ENCODE measurements at regions not wholly inside any gene's neighbourhood (a gene's known extent, or its start where the extent isn't known, plus 50 kb on each side); places are given as distances from the start of the nearest gene placed in this dataset.

DNA sequence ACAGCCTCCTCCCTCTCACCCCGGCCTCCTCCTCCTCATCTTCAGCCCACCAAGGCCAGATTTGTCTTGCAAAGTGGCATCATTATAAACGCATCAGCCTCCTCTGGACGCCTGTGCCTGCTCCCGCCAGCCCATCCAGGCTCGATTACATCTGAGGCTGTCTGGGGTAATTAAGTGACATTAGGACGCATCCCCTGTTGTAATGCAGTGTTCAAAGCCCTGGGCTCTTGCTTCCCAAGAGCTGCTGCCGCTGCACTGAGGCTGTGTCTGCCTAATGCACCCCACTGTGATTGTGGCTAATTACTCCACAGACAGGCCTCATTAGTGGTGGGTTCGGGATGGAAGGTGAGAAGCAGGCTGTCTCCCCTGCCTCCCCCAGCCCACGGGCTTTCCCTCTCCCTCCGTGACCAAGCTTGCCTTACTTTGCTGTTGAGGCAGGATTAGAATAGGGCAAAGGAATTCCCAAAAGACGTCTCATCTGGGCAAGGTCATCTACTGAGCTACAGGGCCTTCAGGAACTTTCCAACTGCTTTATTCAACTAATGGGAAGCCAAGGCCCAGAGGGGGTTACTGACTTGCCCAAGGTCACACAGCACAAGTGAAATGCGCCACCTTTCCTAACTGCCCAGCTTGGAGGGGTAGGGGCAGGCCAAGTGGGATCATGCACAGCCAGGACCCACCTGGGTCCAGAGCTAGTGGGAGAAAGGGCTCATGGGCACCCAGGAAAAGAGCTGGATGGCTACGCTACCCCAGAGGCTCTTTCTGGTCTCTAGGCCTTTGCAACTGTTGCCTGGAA is 66.2 kb upstream of the PCBD1 start:
- Histone ChIP-seq H3K27ac (ENCODE audit: low read length) (no peak overlapping the region), H3K4me1 (ENCODE audit: control insufficient read depth, insufficient read depth, low read length) (peaks cover 7% of the 10 kb centered on the region), H3K27me3 (ENCODE audit: control insufficient read depth, insufficient read depth, low read length) (peaks cover 24% of the 10 kb centered on the region), H3K4me3 (ENCODE audit: low read length) (no peak overlapping the region), H3K36me3 (ENCODE audit: control insufficient read depth, insufficient read depth, low read length) (no peaks in the 10 kb centered on the region), H3K9me3 (replicated peaks; ENCODE audit: control insufficient read depth, low read depth, low read length) (no peaks in the 10 kb centered on the region)
- WGBS (ENCODE audit: insufficient coverage): 71% methylated on average over 9 of the region's 13 CpGs
- no peak for DNase-seq

DNA sequence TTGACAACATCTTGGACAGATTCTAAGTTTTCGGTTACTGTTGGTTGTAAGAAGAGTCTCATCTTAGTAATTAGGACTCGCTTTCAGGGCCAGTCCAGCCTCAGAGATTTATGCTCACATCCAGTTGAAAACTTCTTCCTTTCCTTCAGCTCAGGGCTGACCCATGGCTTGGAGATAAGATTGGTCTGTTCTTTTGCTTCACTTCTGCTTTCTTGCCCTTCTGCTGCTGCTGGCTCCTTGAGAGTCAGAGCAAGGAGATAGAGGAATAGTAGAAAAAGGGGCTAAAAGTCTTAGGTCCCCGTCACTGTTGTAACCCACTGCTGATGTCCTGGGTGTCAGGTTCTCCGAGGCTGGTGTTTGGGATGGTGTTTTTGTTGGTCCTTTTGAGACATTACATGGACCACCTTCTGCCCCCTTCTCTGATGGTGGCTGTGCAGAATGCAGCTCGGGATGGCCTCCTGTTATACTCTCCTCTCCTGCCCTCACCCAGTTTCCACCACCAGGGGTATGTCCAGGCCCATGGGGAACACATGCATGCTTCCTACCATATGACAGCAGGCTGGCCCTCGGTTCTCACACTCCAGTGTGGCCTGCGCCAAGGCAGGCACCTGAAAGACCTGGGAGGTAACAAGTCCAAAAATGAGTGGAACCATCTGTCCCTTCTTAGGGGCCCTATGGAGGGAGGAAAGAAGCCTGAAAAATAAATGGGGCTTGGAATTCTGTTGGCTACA is 67.8 kb upstream of the PCBD1 start:
- DNase-seq: no peak
- Histone ChIP-seq H3K27ac (ENCODE audit: low read length) (no peak overlapping the region), H3K9me3 (replicated peaks; ENCODE audit: control insufficient read depth, low read depth, low read length) (no peaks in the 10 kb centered on the region), H3K36me3 (ENCODE audit: control insufficient read depth, insufficient read depth, low read length) (no peaks in the 10 kb centered on the region), H3K27me3 (ENCODE audit: control insufficient read depth, insufficient read depth, low read length) (peaks cover 24% of the 10 kb centered on the region), H3K4me3 (ENCODE audit: low read length) (no peak overlapping the region), H3K4me1 (ENCODE audit: control insufficient read depth, insufficient read depth, low read length) (peaks cover 7% of the 10 kb centered on the region)
- 80% methylated on average over 3 of the region's 7 CpGs for WGBS (ENCODE audit: insufficient coverage)

- Histone ChIP-seq H3K27me3 (ENCODE audit: control insufficient read depth, insufficient read depth, low read length) (peaks cover 21% of the 10 kb centered on the region), H3K9me3 (replicated peaks; ENCODE audit: control insufficient read depth, low read depth, low read length) (no peaks in the 10 kb centered on the region), H3K4me1 (ENCODE audit: control insufficient read depth, insufficient read depth, low read length) (no peaks in the 10 kb centered on the region), H3K36me3 (ENCODE audit: control insufficient read depth, insufficient read depth, low read length) (no peaks in the 10 kb centered on the region), H3K27ac (ENCODE audit: low read length) (no peak overlapping the region), H3K4me3 (ENCODE audit: low read length) (no peak overlapping the region)
- no peak for DNase-seq
- WGBS (ENCODE audit: insufficient coverage): no CpG with 5 or more reads among the region's 3 CpGs
Measured at GRCh38 chr10:70958396-70958795, 70.0 kb upstream of the PCBD1 start.

GRCh38 chr10:70960316-70960715 is 72.0 kb upstream of the PCBD1 start:
- DNase-seq: no peak
- Histone ChIP-seq H3K27me3 (ENCODE audit: control insufficient read depth, insufficient read depth, low read length) (peaks cover 18% of the 10 kb centered on the region), H3K4me1 (ENCODE audit: control insufficient read depth, insufficient read depth, low read length) (no peaks in the 10 kb centered on the region), H3K36me3 (ENCODE audit: control insufficient read depth, insufficient read depth, low read length) (no peaks in the 10 kb centered on the region), H3K9me3 (replicated peaks; ENCODE audit: control insufficient read depth, low read depth, low read length) (no peaks in the 10 kb centered on the region), H3K4me3 (ENCODE audit: low read length) (no peak overlapping the region), H3K27ac (ENCODE audit: low read length) (no peak overlapping the region)
- 96% methylated on average over 2 of the region's 2 CpGs for WGBS (ENCODE audit: insufficient coverage)

GRCh38 chr10:70960783-70961570 is 72.6 kb upstream of the PCBD1 start:
- H3K9me3 ChIP-seq (replicated peaks; ENCODE audit: control insufficient read depth, low read depth, low read length): no peaks in the 10 kb centered on the region
- H3K4me3 ChIP-seq (ENCODE audit: low read length): no peak overlapping the region
- DNase-seq: no peak
- H3K36me3 ChIP-seq (ENCODE audit: control insufficient read depth, insufficient read depth, low read length): no peaks in the 10 kb centered on the region
- WGBS (ENCODE audit: insufficient coverage): 70% methylated on average over 3 of the region's 9 CpGs
- peaks cover 22% of the 10 kb centered on the region for H3K27me3 ChIP-seq (ENCODE audit: control insufficient read depth, insufficient read depth, low read length)
- H3K4me1 ChIP-seq (ENCODE audit: control insufficient read depth, insufficient read depth, low read length): no peaks in the 10 kb centered on the region
- no peak overlapping the region for H3K27ac ChIP-seq (ENCODE audit: low read length)

- WGBS (ENCODE audit: insufficient coverage): no CpG with 5 or more reads among the region's 4 CpGs
- Histone ChIP-seq H3K4me1 (ENCODE audit: control insufficient read depth, insufficient read depth, low read length) (peaks cover 4% of the 10 kb centered on the region), H3K36me3 (ENCODE audit: control insufficient read depth, insufficient read depth, low read length) (no peaks in the 10 kb centered on the region), H3K4me3 (ENCODE audit: low read length) (no peak overlapping the region), H3K9me3 (replicated peaks; ENCODE audit: control insufficient read depth, low read depth, low read length) (no peaks in the 10 kb centered on the region), H3K27me3 (ENCODE audit: control insufficient read depth, insufficient read depth, low read length) (peaks cover 11% of the 10 kb centered on the region), H3K27ac (ENCODE audit: low read length) (no peak overlapping the region)
- no peak for DNase-seq
Measured at GRCh38 chr10:70962686-70963085, 74.3 kb upstream of the PCBD1 start.

GRCh38 chr10:70963271-70963670 is 74.9 kb upstream of the PCBD1 start:
- Histone ChIP-seq H3K9me3 (replicated peaks; ENCODE audit: control insufficient read depth, low read depth, low read length) (no peaks in the 10 kb centered on the region), H3K27ac (ENCODE audit: low read length) (no peak overlapping the region), H3K4me3 (ENCODE audit: low read length) (no peak overlapping the region), H3K27me3 (ENCODE audit: control insufficient read depth, insufficient read depth, low read length) (peaks cover 11% of the 10 kb centered on the region), H3K36me3 (ENCODE audit: control insufficient read depth, insufficient read depth, low read length) (no peaks in the 10 kb centered on the region), H3K4me1 (ENCODE audit: control insufficient read depth, insufficient read depth, low read length) (peaks cover 10% of the 10 kb centered on the region)
- WGBS (ENCODE audit: insufficient coverage): 80% methylated on average over 14 of the region's 14 CpGs
- no peak for DNase-seq

- Histone ChIP-seq H3K27ac (ENCODE audit: low read length) (no peak overlapping the region), H3K4me1 (ENCODE audit: control insufficient read depth, insufficient read depth, low read length) (peaks cover 15% of the 10 kb centered on the region), H3K27me3 (ENCODE audit: control insufficient read depth, insufficient read depth, low read length) (peaks cover 9% of the 10 kb centered on the region), H3K4me3 (ENCODE audit: low read length) (no peak overlapping the region), H3K9me3 (replicated peaks; ENCODE audit: control insufficient read depth, low read depth, low read length) (no peaks in the 10 kb centered on the region), H3K36me3 (ENCODE audit: control insufficient read depth, insufficient read depth, low read length) (no peaks in the 10 kb centered on the region)
- 75% methylated on average over 1 of the region's 5 CpGs for WGBS (ENCODE audit: insufficient coverage)
- DNase-seq: no peak
Measured at GRCh38 chr10:70964245-70964644, 75.9 kb upstream of the PCBD1 start.

GRCh38 chr10:70964881-70965280 is 76.5 kb upstream of the PCBD1 start:
- WGBS (ENCODE audit: insufficient coverage): 79% methylated on average over 8 of the region's 8 CpGs
- no peak for DNase-seq
- Histone ChIP-seq H3K4me3 (ENCODE audit: low read length) (no peak overlapping the region), H3K9me3 (replicated peaks; ENCODE audit: control insufficient read depth, low read depth, low read length) (no peaks in the 10 kb centered on the region), H3K36me3 (ENCODE audit: control insufficient read depth, insufficient read depth, low read length) (no peaks in the 10 kb centered on the region), H3K4me1 (ENCODE audit: control insufficient read depth, insufficient read depth, low read length) (peaks cover 15% of the 10 kb centered on the region), H3K27ac (ENCODE audit: low read length) (no peak overlapping the region), H3K27me3 (ENCODE audit: control insufficient read depth, insufficient read depth, low read length) (peaks cover 9% of the 10 kb centered on the region)

GRCh38 chr10:70965566-70965965 is 77.2 kb upstream of the PCBD1 start:
- Histone ChIP-seq H3K36me3 (ENCODE audit: control insufficient read depth, insufficient read depth, low read length) (no peaks in the 10 kb centered on the region), H3K27ac (ENCODE audit: low read length) (no peak overlapping the region), H3K27me3 (ENCODE audit: control insufficient read depth, insufficient read depth, low read length) (peaks cover 9% of the 10 kb centered on the region), H3K4me1 (ENCODE audit: control insufficient read depth, insufficient read depth, low read length) (peaks cover 15% of the 10 kb centered on the region), H3K4me3 (ENCODE audit: low read length) (no peak overlapping the region), H3K9me3 (replicated peaks; ENCODE audit: control insufficient read depth, low read depth, low read length) (no peaks in the 10 kb centered on the region)
- DNase-seq: no peak
- WGBS (ENCODE audit: insufficient coverage): 86% methylated on average over 7 of the region's 8 CpGs
